ENCODE measurements at regions not wholly inside any gene's neighbourhood (a gene's known extent, or its start where the extent isn't known, plus 50 kb on each side); places are given as distances from the start of the nearest gene placed in this dataset.

- no peak for TF ChIP-seq CTCF (IDR thresholded peaks at IDR 0.05)
- no peak for TF ChIP-seq POLR2A (IDR thresholded peaks at IDR 0.05)
These were observed 385.4 kb upstream of the SEMA6D start for GRCh38 chr15:47331829-47332393.

All from lower leg skin (tissue), 3 donors.